Endothelial cell (in vitro differentiated cells): ENCODE measurements at regions not wholly inside any gene's neighbourhood (a gene's known extent, or its start where the extent isn't known, plus 50 kb on each side); places are given as distances from the start of the nearest gene placed in this dataset.

Experiments used
- DNase-seq: peaks from one replicate; pipeline ENCODE4 v3.0.0; 2021; ENCODE audit warnings: low spot score
- H3K27ac Mint-ChIP-seq: one replicate; pipeline ENCODE4 v1.8.0; 2021; ENCODE audit warnings: mixed read lengths, inconsistent platforms; ENCODE audit not compliant: unreplicated experiment
- H3K27me3 Mint-ChIP-seq: one replicate; pipeline ENCODE4 v1.8.0; 2021; ENCODE audit warnings: mild to moderate bottlenecking, moderate library complexity, mixed read lengths, inconsistent platforms; ENCODE audit not compliant: unreplicated experiment
- H3K36me3 Mint-ChIP-seq: one replicate; pipeline ENCODE4 v1.8.0; 2021; ENCODE audit warnings: mild to moderate bottlenecking, low read depth, mixed read lengths, inconsistent platforms; ENCODE audit not compliant: unreplicated experiment
- H3K4me1 Mint-ChIP-seq: one replicate; pipeline ENCODE4 v1.8.0; 2021; ENCODE audit warnings: mild to moderate bottlenecking, mixed read lengths, inconsistent platforms; ENCODE audit not compliant: unreplicated experiment
- H3K4me3 Mint-ChIP-seq: one replicate; pipeline ENCODE4 v1.8.0; 2021; ENCODE audit warnings: mild to moderate bottlenecking, mixed read lengths, inconsistent platforms; ENCODE audit not compliant: unreplicated experiment
- H3K9me3 Mint-ChIP-seq: one replicate; pipeline ENCODE4 v1.8.0; 2021; ENCODE audit warnings: mixed read lengths, inconsistent platforms; ENCODE audit not compliant: unreplicated experiment
- TF ChIP-seq, protein P1 (sequence below): fragments of 200-600 bp; sonication (generic); IDR thresholded peaks from one replicate; pipeline ENCODE4 v1.5.0; 2021; ENCODE audit warnings: antibody characterized with exemption; ENCODE audit not compliant: unreplicated experiment

DNA sequence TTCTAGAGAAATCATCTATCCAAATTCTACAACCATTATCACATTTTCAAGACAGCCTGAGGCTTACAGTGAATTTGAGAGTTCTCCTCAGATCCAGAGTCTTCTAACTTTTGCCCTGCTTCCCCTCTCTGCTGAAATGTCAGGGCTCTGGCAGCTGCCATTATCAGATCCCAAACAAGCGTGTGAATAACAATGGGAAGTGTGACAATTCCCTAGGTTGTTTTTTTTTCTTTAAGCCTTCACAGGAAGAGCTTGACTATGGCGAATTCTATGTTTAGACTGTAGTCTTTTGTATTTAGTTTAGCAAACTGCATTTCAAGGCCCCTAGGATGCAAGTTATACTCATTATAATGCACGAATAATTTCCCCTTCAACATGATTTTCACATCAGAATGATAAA, 61.3 kb upstream of the KDR start:
- peaks cover 6% of the 10 kb centered on the region for H3K27me3 Mint-ChIP-seq
- TF ChIP-seq, protein P1, sequence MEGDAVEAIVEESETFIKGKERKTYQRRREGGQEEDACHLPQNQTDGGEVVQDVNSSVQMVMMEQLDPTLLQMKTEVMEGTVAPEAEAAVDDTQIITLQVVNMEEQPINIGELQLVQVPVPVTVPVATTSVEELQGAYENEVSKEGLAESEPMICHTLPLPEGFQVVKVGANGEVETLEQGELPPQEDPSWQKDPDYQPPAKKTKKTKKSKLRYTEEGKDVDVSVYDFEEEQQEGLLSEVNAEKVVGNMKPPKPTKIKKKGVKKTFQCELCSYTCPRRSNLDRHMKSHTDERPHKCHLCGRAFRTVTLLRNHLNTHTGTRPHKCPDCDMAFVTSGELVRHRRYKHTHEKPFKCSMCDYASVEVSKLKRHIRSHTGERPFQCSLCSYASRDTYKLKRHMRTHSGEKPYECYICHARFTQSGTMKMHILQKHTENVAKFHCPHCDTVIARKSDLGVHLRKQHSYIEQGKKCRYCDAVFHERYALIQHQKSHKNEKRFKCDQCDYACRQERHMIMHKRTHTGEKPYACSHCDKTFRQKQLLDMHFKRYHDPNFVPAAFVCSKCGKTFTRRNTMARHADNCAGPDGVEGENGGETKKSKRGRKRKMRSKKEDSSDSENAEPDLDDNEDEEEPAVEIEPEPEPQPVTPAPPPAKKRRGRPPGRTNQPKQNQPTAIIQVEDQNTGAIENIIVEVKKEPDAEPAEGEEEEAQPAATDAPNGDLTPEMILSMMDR = no peak
- H3K27ac Mint-ChIP-seq = peak overlapping the region; percentile 97
- no peaks in the 10 kb centered on the region for H3K9me3 Mint-ChIP-seq
- peak overlapping the region; percentile 19 for H3K4me3 Mint-ChIP-seq
- H3K4me1 Mint-ChIP-seq = peaks cover 71% of the 10 kb centered on the region
- peaks cover 15% of the 10 kb centered on the region for H3K36me3 Mint-ChIP-seq
- DNase-seq = no peak

- H3K4me1 Mint-ChIP-seq = peaks cover 61% of the 10 kb centered on the region
- TF ChIP-seq, protein P1 = no peak
- peak overlapping the region; percentile 99 for H3K27ac Mint-ChIP-seq
- peaks cover 6% of the 10 kb centered on the region for H3K36me3 Mint-ChIP-seq
- DNase-seq = peak; percentile 59
- H3K27me3 Mint-ChIP-seq = peaks cover 13% of the 10 kb centered on the region
- peaks cover 5% of the 10 kb centered on the region for H3K9me3 Mint-ChIP-seq
- H3K4me3 Mint-ChIP-seq = no peak overlapping the region
Measured at GRCh38 chr4:55214172-55214571, 88.8 kb upstream of the KDR start.

DNA sequence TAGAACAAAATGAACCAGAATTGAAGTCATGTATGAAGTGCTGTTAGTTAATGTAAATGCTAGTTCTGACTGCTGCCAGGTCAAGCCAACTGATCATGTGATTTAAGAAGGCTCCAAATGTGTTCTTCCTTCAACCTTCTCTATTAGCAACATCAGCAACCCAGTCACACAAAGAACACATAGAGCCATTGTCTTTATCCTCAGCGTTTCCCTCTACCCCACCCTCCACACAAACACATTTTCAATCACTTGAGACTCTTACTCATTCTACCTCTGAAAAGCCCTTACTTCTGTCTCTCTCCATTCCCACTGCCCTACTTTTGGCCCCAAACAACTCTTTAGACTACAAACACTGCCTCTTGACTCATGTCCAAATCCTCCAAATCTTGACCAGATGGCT, 89.7 kb upstream of the KDR start:
- H3K27me3 Mint-ChIP-seq = peaks cover 13% of the 10 kb centered on the region
- TF ChIP-seq, protein P1 = no peak
- H3K36me3 Mint-ChIP-seq = no peaks in the 10 kb centered on the region
- no peak for DNase-seq
- no peaks in the 10 kb centered on the region for H3K9me3 Mint-ChIP-seq
- no peak overlapping the region for H3K4me3 Mint-ChIP-seq
- peaks cover 60% of the 10 kb centered on the region for H3K4me1 Mint-ChIP-seq
- H3K27ac Mint-ChIP-seq = peak overlapping the region; percentile 99

DNA sequence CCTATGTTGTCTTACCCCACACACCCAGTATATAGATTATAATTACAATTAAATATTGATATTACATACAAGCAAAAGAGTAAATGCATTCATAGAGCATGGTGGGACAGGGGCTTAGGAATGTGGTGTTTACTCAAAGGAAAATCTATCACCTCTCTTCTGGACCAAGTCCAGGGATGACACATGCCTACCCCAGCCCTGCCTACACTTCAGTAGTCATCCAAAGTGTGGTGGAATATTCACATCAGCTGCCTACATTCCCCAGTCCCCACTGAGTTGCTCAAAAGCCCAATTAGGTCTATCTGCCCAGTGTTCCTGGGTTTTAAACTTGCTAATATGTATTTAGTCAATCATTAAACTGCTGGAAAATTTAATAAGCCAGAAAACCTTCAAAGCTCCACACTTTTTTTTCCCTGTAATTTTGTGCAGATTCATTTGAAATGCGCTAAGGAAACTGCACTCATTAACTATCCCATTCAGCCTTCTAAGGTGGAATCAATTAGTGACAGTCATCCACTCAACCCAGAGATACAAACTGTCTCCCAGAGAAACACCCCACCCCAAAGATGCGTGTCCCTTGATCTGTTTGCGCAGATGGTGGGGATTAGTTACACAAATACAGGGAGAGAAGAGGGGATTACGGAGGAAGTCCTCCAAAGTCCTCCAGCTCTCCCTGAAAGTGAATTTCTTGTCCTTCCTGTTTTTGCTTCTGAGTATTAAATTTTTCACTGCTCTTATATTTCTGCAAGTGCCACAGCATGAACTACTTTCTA, 91.7 kb upstream of the KDR start:
- Mint-ChIP-seq H3K9me3 (no peaks in the 10 kb centered on the region), H3K4me3 (no peak overlapping the region), H3K36me3 (no peaks in the 10 kb centered on the region), H3K4me1 (peaks cover 58% of the 10 kb centered on the region), H3K27ac (peak overlapping the region; percentile 45), H3K27me3 (peaks cover 12% of the 10 kb centered on the region)
- no peak for DNase-seq
- TF ChIP-seq, protein P1 = no peak

DNA sequence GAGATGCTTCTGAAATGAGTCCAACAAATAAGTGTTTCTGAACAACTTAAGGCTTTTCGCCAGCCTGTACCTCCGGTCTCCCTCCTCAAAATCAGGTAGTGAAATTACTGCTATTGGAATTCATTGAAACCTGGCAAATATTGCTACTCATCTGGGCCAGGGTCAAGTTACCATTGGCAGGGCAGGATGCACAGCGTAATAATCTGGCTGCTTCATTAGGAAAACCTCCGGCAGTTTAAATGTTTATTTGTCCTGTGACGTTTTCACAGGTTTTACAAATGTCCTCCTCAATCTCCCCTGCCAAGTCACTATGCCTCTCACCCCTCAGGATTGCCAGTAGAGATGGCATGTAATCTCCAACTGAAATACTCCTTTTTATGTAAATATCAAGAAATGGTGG, 92.6 kb upstream of the KDR start:
- Mint-ChIP-seq H3K27me3 (peaks cover 11% of the 10 kb centered on the region), H3K4me3 (no peak overlapping the region), H3K9me3 (no peaks in the 10 kb centered on the region), H3K36me3 (no peaks in the 10 kb centered on the region), H3K4me1 (peaks cover 52% of the 10 kb centered on the region), H3K27ac (peak overlapping the region; percentile 45)
- TF ChIP-seq, protein P1 = no peak
- DNase-seq = no peak
